Dermis blood vessel endothelial cell (primary cell): ENCODE measurements at regions not wholly inside any gene's neighbourhood (a gene's known extent, or its start where the extent isn't known, plus 50 kb on each side); places are given as distances from the start of the nearest gene placed in this dataset.

Experiments
- DNase-seq: peaks from one replicate; pipeline ENCODE4 v3.0.0; 2010

- no peak for DNase-seq
Measured at GRCh38 chr14:71583705-71584104, 348.5 kb upstream of the RGS6 start.

GRCh38 chr14:71585361-71585760, 346.9 kb upstream of the RGS6 start:
- DNase-seq = no peak

- DNase-seq = peak; percentile 10
Measured at GRCh38 chr14:71586131-71586897, 345.9 kb upstream of the RGS6 start.

- no peak for DNase-seq
Measured at GRCh38 chr14:71588028-71588427, 344.2 kb upstream of the RGS6 start.

- no peak for DNase-seq
Measured at GRCh38 chr14:71588576-71589215, 343.5 kb upstream of the RGS6 start.

GRCh38 chr14:71589609-71590008, 342.6 kb upstream of the RGS6 start:
- DNase-seq = no peak

- no peak for DNase-seq
Measured at GRCh38 chr14:71590131-71590530, 342.1 kb upstream of the RGS6 start.

GRCh38 chr14:71591231-71591630, 341.0 kb upstream of the RGS6 start:
- no peak for DNase-seq

GRCh38 chr14:71591929-71592328, 340.3 kb upstream of the RGS6 start:
- DNase-seq = peak; percentile 13

- no peak for DNase-seq
Measured at GRCh38 chr14:71592361-71592760, 339.9 kb upstream of the RGS6 start.

- DNase-seq = no peak
Measured at GRCh38 chr14:71593966-71594365, 338.3 kb upstream of the RGS6 start.

- DNase-seq = no peak
Measured at GRCh38 chr14:71594821-71595220, 337.4 kb upstream of the RGS6 start.

- DNase-seq = no peak
Measured at GRCh38 chr14:71595441-71595840, 336.8 kb upstream of the RGS6 start.

GRCh38 chr14:71597287-71597920, 334.8 kb upstream of the RGS6 start:
- no peak for DNase-seq

GRCh38 chr14:71597955-71598660, 334.1 kb upstream of the RGS6 start:
- no peak for DNase-seq

GRCh38 chr14:71600309-71600708, 331.9 kb upstream of the RGS6 start:
- DNase-seq = no peak

GRCh38 chr14:71602524-71602923, 329.7 kb upstream of the RGS6 start:
- no peak for DNase-seq

GRCh38 chr14:71604231-71604630, 328.0 kb upstream of the RGS6 start:
- no peak for DNase-seq

GRCh38 chr14:71606064-71606463, 326.2 kb upstream of the RGS6 start:
- DNase-seq = no peak

GRCh38 chr14:71606575-71606974, 325.7 kb upstream of the RGS6 start:
- DNase-seq = no peak

- DNase-seq = no peak
Measured at GRCh38 chr14:71607056-71607455, 325.2 kb upstream of the RGS6 start.

- DNase-seq = no peak
Measured at GRCh38 chr14:71610149-71610548, 322.1 kb upstream of the RGS6 start.

- no peak for DNase-seq
Measured at GRCh38 chr14:71610797-71611196, 321.4 kb upstream of the RGS6 start.
